Cardiac muscle cell (in vitro differentiated cells and primary cell): ENCODE measurements at regions not wholly inside any gene's neighbourhood (a gene's known extent, or its start where the extent isn't known, plus 50 kb on each side); places are given as distances from the start of the nearest gene placed in this dataset.

Experiments
- DNase-seq, 2 donors: peaks; one replicate each; pipeline versions ENCODE4 v3.0.0 to v3.0.0-alpha.2; 2010 to 2017; ENCODE audit warnings: low read depth in 1 of 2, low spot score in 1 of 2
- H3K27ac ChIP-seq: fragments of 200-600 bp; sonication (generic); 2 replicates; pipeline ENCODE4 v1.5.1; 2016
- H3K27me3 ChIP-seq: fragments of 200-600 bp; sonication (generic); 2 replicates; pipeline ENCODE4 v1.6.0; 2016; ENCODE audit warnings: control low read depth
- H3K36me3 ChIP-seq: fragments of 200-600 bp; sonication (generic); 2 replicates; pipeline ENCODE4 v1.5.1; 2016; ENCODE audit warnings: control low read depth
- H3K4me1 ChIP-seq: fragments of 200-600 bp; sonication (generic); 2 replicates; pipeline ENCODE4 v1.8.1; 2017; ENCODE audit warnings: low read depth, mild to moderate bottlenecking, mixed run types
- H3K4me3 ChIP-seq: fragments of 200-600 bp; sonication (generic); 2 replicates; pipeline ENCODE4 v1.5.1; 2016; ENCODE audit warnings: mild to moderate bottlenecking
- H3K9me3 ChIP-seq: fragments of 200-600 bp; sonication (generic); 2 replicates; pipeline ENCODE4 v1.5.1; 2017; ENCODE audit warnings: low read depth, mild to moderate bottlenecking, control low read depth
- CTCF ChIP-seq: IDR thresholded peaks from 2 replicates; pipeline ENCODE4 v1.5.1; 2012; ENCODE audit warnings: low read depth, mild to moderate bottlenecking, low read length

- Histone ChIP-seq H3K9me3 (peaks cover 3% of the 10 kb centered on the region), H3K27me3 (no peaks in the 10 kb centered on the region), H3K27ac (no peak overlapping the region), H3K4me3 (no peak overlapping the region), H3K36me3 (no peaks in the 10 kb centered on the region), H3K4me1 (no peaks in the 10 kb centered on the region)
- no peak for TF ChIP-seq CTCF
- DNase-seq = no peak
Measured at GRCh38 chr6:94041945-94042709, 622.8 kb upstream of the EPHA7 start.

- Histone ChIP-seq H3K27ac (no peak overlapping the region), H3K36me3 (no peaks in the 10 kb centered on the region), H3K27me3 (no peaks in the 10 kb centered on the region), H3K9me3 (peaks cover 3% of the 10 kb centered on the region), H3K4me1 (no peaks in the 10 kb centered on the region), H3K4me3 (no peak overlapping the region)
- no peak for TF ChIP-seq CTCF
- no peak for DNase-seq
Measured at GRCh38 chr6:94036024-94036423, 616.7 kb upstream of the EPHA7 start.

- no peak overlapping the region for H3K4me3 ChIP-seq
- TF ChIP-seq CTCF = no peak
- DNase-seq = no peak
- no peaks in the 10 kb centered on the region for H3K36me3 ChIP-seq
- H3K4me1 ChIP-seq = no peaks in the 10 kb centered on the region
- no peaks in the 10 kb centered on the region for H3K27me3 ChIP-seq
- no peaks in the 10 kb centered on the region for H3K9me3 ChIP-seq
- no peak overlapping the region for H3K27ac ChIP-seq
Measured at GRCh38 chr6:94027374-94027773, 608.0 kb upstream of the EPHA7 start.

GRCh38 chr6:94026575-94026974, 607.2 kb upstream of the EPHA7 start:
- Histone ChIP-seq H3K27me3 (no peaks in the 10 kb centered on the region), H3K4me1 (no peaks in the 10 kb centered on the region), H3K27ac (no peak overlapping the region), H3K36me3 (no peaks in the 10 kb centered on the region), H3K9me3 (no peaks in the 10 kb centered on the region), H3K4me3 (no peak overlapping the region)
- no peak for DNase-seq
- TF ChIP-seq CTCF = no peak

GRCh38 chr6:94005835-94006234, 586.5 kb upstream of the EPHA7 start:
- no peak for DNase-seq
- H3K36me3 ChIP-seq = no peaks in the 10 kb centered on the region
- no peaks in the 10 kb centered on the region for H3K4me1 ChIP-seq
- H3K4me3 ChIP-seq = no peak overlapping the region
- TF ChIP-seq CTCF = no peak
- H3K27me3 ChIP-seq = no peaks in the 10 kb centered on the region
- H3K9me3 ChIP-seq = no peaks in the 10 kb centered on the region
- H3K27ac ChIP-seq = no peak overlapping the region
